HG03354 (cell line): ENCODE measurements at regions not wholly inside any gene's neighbourhood (a gene's known extent, or its start where the extent isn't known, plus 50 kb on each side); places are given as distances from the start of the nearest gene placed in this dataset.

Source experiments
- ATAC-seq: cut with Tn5 transposase; IDR thresholded peaks from one replicate; pipeline ENCODE4 v1.9.1; 2021; ENCODE audit warnings: mild to moderate bottlenecking; ENCODE audit not compliant: unreplicated experiment, poor library complexity, severe bottlenecking

DNA sequence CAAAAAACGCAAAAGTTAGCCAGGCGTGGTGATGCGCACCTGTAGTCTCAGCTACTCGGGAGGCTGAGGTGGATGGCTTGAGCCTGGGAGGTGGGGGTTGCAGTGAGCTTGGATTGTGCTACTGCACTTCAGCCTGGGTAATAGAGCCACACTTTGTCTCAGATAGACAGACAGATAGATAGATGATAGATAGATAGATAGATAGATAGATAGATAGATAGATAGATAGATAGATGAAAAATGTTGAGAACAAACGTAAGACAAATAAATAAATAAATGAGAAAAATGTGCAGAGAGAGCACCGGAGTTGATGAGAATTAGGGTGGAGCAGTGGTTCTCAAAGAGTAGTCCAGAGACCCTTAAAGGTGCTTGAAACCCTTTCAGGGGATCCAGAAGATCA, 58.4 kb upstream of the ARL8B start:
- ATAC-seq, result no peak

GRCh38 chr3:5068531-5069050, 53.5 kb upstream of the ARL8B start:
- no peak for ATAC-seq

DNA sequence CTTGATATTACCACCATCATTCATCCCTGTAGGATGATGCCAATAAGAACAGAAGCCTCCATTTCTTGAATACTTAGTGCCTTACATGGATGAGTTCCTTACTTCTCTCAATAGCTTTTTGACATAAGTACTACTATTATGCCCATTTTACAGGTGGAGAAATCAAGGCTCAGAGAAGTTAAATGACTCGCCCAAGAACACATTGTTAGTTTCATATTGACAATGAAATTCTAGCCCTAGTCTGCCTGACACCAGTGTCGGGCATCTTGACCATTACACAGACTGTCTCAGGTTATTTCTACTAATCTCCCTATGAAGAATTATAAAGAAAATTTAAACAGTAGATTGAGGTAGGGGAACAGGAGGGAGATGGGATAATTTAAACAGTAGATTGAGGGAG, 52.5 kb upstream of the ARL8B start:
- ATAC-seq, result no peak

- ATAC-seq, result no peak
Measured at GRCh38 chr3:5071061-5071460, 51.0 kb upstream of the ARL8B start.

- ATAC-seq, result no peak
Measured at GRCh38 chr3:5072100-5072816, 49.8 kb upstream of the ARL8B start.
